GM12891 (cell line): ENCODE measurements at regions not wholly inside any gene's neighbourhood (a gene's known extent, or its start where the extent isn't known, plus 50 kb on each side); places are given as distances from the start of the nearest gene placed in this dataset.

ENCODE experiments used
- POLR2A ChIP-seq: IDR thresholded peaks from 2 replicates; pipeline ENCODE4 v1.6.1; 2011; ENCODE audit warnings: low read depth, low read length, control low read depth
- SPI1 ChIP-seq: IDR thresholded peaks from 2 replicates; pipeline ENCODE4 v1.6.1; 2011; ENCODE audit warnings: low read depth, low read length, control low read depth
- TAF1 ChIP-seq: IDR thresholded peaks from 2 replicates; pipeline ENCODE4 v1.6.1; 2011; ENCODE audit warnings: low read depth, low read length, control low read depth

DNA sequence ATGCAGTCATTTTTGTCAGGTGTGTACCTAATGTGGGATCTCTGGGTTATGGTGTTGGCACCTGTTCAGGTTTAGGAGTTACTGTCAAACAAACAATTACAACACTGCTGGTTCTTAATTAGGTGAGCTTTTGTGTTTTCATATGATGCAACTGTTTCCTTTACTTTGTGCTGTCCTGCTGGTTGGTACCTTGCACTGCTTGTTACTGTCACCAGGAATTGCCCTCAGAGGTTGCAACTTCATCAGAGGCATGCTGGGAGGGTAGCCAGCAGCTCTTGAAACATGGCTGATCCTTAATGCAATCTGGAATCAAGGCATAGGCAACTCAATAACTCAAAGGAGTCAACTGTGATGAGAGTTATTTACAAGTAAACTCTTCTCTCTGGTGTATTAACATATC lies 400.3 kb downstream of the MIAT start:
- TF ChIP-seq POLR2A (no peak), TAF1 (no peak), SPI1 (no peak)
